AG09309 (cell line): ENCODE measurements at regions not wholly inside any gene's neighbourhood (a gene's known extent, or its start where the extent isn't known, plus 50 kb on each side); places are given as distances from the start of the nearest gene placed in this dataset.

Experiments used
- DNase-seq: peaks from one replicate; pipeline ENCODE4 v3.0.0-alpha.2; 2010; ENCODE audit warnings: low read depth
- H3K4me3 ChIP-seq: 2 replicates; pipeline ENCODE4 v1.5.1; 2011; ENCODE audit warnings: mild to moderate bottlenecking, low read depth, low read length, moderate library complexity; ENCODE audit not compliant: control insufficient read depth
- CTCF ChIP-seq: IDR thresholded peaks from 2 replicates; pipeline ENCODE4 v1.5.1; 2011; ENCODE audit warnings: mild to moderate bottlenecking, low read depth, low read length, inconsistent platforms; ENCODE audit not compliant: insufficient read depth, control insufficient read depth; ENCODE audit errors: missing control alignments

GRCh38 chr18:79628416-79629248 lies 51.0 kb upstream of the CTDP1 start:
- no peak for DNase-seq
- no peak for TF ChIP-seq CTCF
- H3K4me3 ChIP-seq = no peak overlapping the region

- no peak for TF ChIP-seq CTCF
- no peak overlapping the region for H3K4me3 ChIP-seq
- no peak for DNase-seq
These were observed 50.4 kb upstream of the CTDP1 start for GRCh38 chr18:79629249-79629558.

GRCh38 chr18:79629606-79630005 lies 50.0 kb upstream of the CTDP1 start:
- TF ChIP-seq CTCF = no peak
- H3K4me3 ChIP-seq = no peak overlapping the region

More at GRCh38 chr18:79629606-79630005, 50.0 kb upstream of the CTDP1 start:
- no peak for DNase-seq
